Esophagus muscularis mucosa (tissue), 4 donors: ENCODE measurements at regions not wholly inside any gene's neighbourhood (a gene's known extent, or its start where the extent isn't known, plus 50 kb on each side); places are given as distances from the start of the nearest gene placed in this dataset.
"Not testable (repeated sequence)": the region's sequence is repeated elsewhere in the genome, so short reads cannot be mapped to it uniquely, and the experiment has no call there.

Experiments
- DNase-seq: peaks from one replicate; pipeline ENCODE4 v3.0.0-alpha.2; 2017; ENCODE audit errors: extremely low spot score
- H3K27ac ChIP-seq, 4 donors: fragments of 200-600 bp; sonication (generic); replicated peaks in 1 of 4; 1 replicate in 3 of 4; 2 replicates in 1 of 4; pipeline ENCODE4 v1.5.1; 2016 to 2019; ENCODE audit warnings: mild to moderate bottlenecking in 1 of 4
- H3K27me3 ChIP-seq, 4 donors: fragments of 200-600 bp; sonication (generic); one replicate each; pipeline versions ENCODE4 v1.5.1 to v1.6.0; 2016 to 2019
- H3K36me3 ChIP-seq, 4 donors: fragments of 200-600 bp; sonication (generic); one replicate each; pipeline ENCODE4 v1.5.1; 2016 to 2019
- H3K4me1 ChIP-seq, 4 donors: fragments of 200-600 bp; sonication (generic); one replicate each; pipeline ENCODE4 v1.5.1; 2016 to 2019
- H3K4me3 ChIP-seq, 4 donors: fragments of 200-600 bp; sonication (generic); 1 replicate in 2 of 4; 2 replicates in 2 of 4; pipeline ENCODE4 v1.5.1; 2016 to 2019; ENCODE audit warnings: mild to moderate bottlenecking in 4 of 4, moderate library complexity in 1 of 4
- H3K9me3 ChIP-seq, 4 donors: fragments of 200-600 bp; sonication (generic); 1 replicate in 3 of 4; 2 replicates in 1 of 4; pipeline ENCODE4 v1.5.1; 2016 to 2019
- CTCF ChIP-seq, 3 experiments: fragments of 200-600 bp in 2 of 3; fragments of 450-650 bp in 1 of 3; sonication (generic) in 2 of 3; IDR thresholded peaks; one replicate each; pipeline ENCODE4 v1.5.1; 2017 to 2019; ENCODE audit warnings: antibody characterized with exemption in 3 of 3, mild to moderate bottlenecking in 2 of 3, moderate library complexity in 1 of 3
- EP300 ChIP-seq: sonication (generic); formaldehyde crosslinking; IDR thresholded peaks from one replicate; pipeline ENCODE4 v1.6.1; 2017; ENCODE audit warnings: antibody characterized with exemption
- POLR2A ChIP-seq: fragments of 450-650 bp; IDR thresholded peaks from one replicate; pipeline ENCODE4 v1.6.1; 2017; ENCODE audit warnings: antibody characterized with exemption, moderate library complexity, mild to moderate bottlenecking, low read depth
- POLR2AphosphoS5 ChIP-seq, 2 donors: sonication (generic); formaldehyde crosslinking; IDR thresholded peaks; one replicate each; pipeline ENCODE4 v1.6.1; 2017; ENCODE audit warnings: antibody characterized with exemption in 2 of 2
- WGBS: methylation state at CpG from one replicate; pipeline ENCODE4 v1.1.5; 2018; 5-methylcytosine and 5-hydroxymethylcytosine counted together
- intact Hi-C: fragments of 100-400 bp; cut with DNase I; formaldehyde crosslinking; loops from one replicate; pipeline ENCODE4 v1.15.1; 2023

- intact Hi-C loops = no loop called here
- H3K4me3 ChIP-seq = no peak overlapping the region
These were observed 253.3 kb upstream of the FOXF1 start for GRCh38 chr16:86256995-86257394.

GRCh38 chr16:86257546-86257945 lies 252.8 kb upstream of the FOXF1 start:
- Histone ChIP-seq H3K27me3 (no peaks in the 10 kb centered on the region), H3K4me1 (peaks cover 0 to 16% (median 7%) of the 10 kb centered on the region in 4 donors), H3K27ac (no peak overlapping the region), H3K4me3 (no peak overlapping the region), H3K9me3 (no peaks in the 10 kb centered on the region), H3K36me3 (no peaks in the 10 kb centered on the region)
- no peak for DNase-seq
- intact Hi-C loops = no loop called here
- no peak for TF ChIP-seq POLR2AphosphoS5 (IDR thresholded peaks at IDR 0.05)
- no peak for TF ChIP-seq EP300
- no peak for TF ChIP-seq CTCF (IDR thresholded peaks at IDR 0.05)
- no peak for TF ChIP-seq POLR2A
- 90% methylated on average over 5 of the region's 5 CpGs for WGBS

More at GRCh38 chr16:86256995-86257394, 253.3 kb upstream of the FOXF1 start:
- no peak for TF ChIP-seq CTCF (IDR thresholded peaks at IDR 0.05)
- TF ChIP-seq POLR2A = no peak
- no peak for TF ChIP-seq POLR2AphosphoS5 (IDR thresholded peaks at IDR 0.05)
- no peaks in the 10 kb centered on the region for H3K36me3 ChIP-seq
- 83% methylated on average over 1 of the region's 3 CpGs for WGBS
- H3K4me1 ChIP-seq = peaks cover 0 to 16% (median 7%) of the 10 kb centered on the region in 4 donors
- no peak overlapping the region for H3K27ac ChIP-seq
- H3K9me3 ChIP-seq = no peaks in the 10 kb centered on the region
- DNase-seq = no peak
- H3K27me3 ChIP-seq = no peaks in the 10 kb centered on the region

GRCh38 chr16:86258713-86259112 lies 251.6 kb upstream of the FOXF1 start:
- 26% methylated on average over 3 of the region's 3 CpGs for WGBS
- Histone ChIP-seq H3K36me3 (no peaks in the 10 kb centered on the region), H3K27ac (peak overlapping the region; percentile 27 to 74 (median 58)), H3K4me1 (peaks cover 0 to 16% (median 7%) of the 10 kb centered on the region in 4 donors), H3K27me3 (no peaks in the 10 kb centered on the region), H3K4me3 (no peak overlapping the region), H3K9me3 (no peaks in the 10 kb centered on the region)
- no peak for DNase-seq
- intact Hi-C loops = no loop called here
- TF ChIP-seq POLR2AphosphoS5 (IDR thresholded peaks at IDR 0.05) (no peak), CTCF (IDR thresholded peaks at IDR 0.05) (no peak), EP300 (no peak), POLR2A (no peak)

- intact Hi-C loops = no loop called here
- TF ChIP-seq CTCF (IDR thresholded peaks at IDR 0.05) (no peak), POLR2AphosphoS5 (IDR thresholded peaks at IDR 0.05) (no peak), POLR2A (no peak), EP300 (no peak)
- Histone ChIP-seq H3K9me3 (no peaks in the 10 kb centered on the region), H3K36me3 (no peaks in the 10 kb centered on the region), H3K4me1 (peaks cover 0 to 16% (median 7%) of the 10 kb centered on the region in 4 donors), H3K27me3 (no peaks in the 10 kb centered on the region), H3K27ac (peak overlapping the region; percentile 27 to 74 (median 58)), H3K4me3 (no peak overlapping the region)
- no peak for DNase-seq
- WGBS = 71% methylated on average over 4 of the region's 4 CpGs
These were observed 250.8 kb upstream of the FOXF1 start for GRCh38 chr16:86259499-86259898.

- intact Hi-C loops = no loop called here
- H3K9me3 ChIP-seq = no peaks in the 10 kb centered on the region
- WGBS = 73% methylated on average over 2 of the region's 2 CpGs
- no peaks in the 10 kb centered on the region for H3K27me3 ChIP-seq
- no peak overlapping the region for H3K4me3 ChIP-seq
- no peak for TF ChIP-seq POLR2A
- no peak for TF ChIP-seq CTCF (IDR thresholded peaks at IDR 0.05)
- no peak for TF ChIP-seq EP300
- TF ChIP-seq POLR2AphosphoS5 (IDR thresholded peaks at IDR 0.05) = no peak
- H3K27ac ChIP-seq = no peak overlapping the region
- peaks cover 0 to 16% (median 7%) of the 10 kb centered on the region in 4 donors for H3K4me1 ChIP-seq
- DNase-seq = no peak
- no peaks in the 10 kb centered on the region for H3K36me3 ChIP-seq
These were observed 248.9 kb upstream of the FOXF1 start for GRCh38 chr16:86261379-86261778.

- intact Hi-C loops, H3K9me3 ChIP-seq, DNase-seq, H3K4me1 ChIP-seq, H3K36me3 ChIP-seq, H3K27ac ChIP-seq, H3K4me3 ChIP-seq, H3K27me3 ChIP-seq: not testable (repeated sequence)
- 95% methylated on average over 2 of the region's 3 CpGs for WGBS
These were observed 242.7 kb upstream of the FOXF1 start for GRCh38 chr16:86267657-86268056.
